Thoracic aorta (tissue), 2 donors: ENCODE measurements at regions not wholly inside any gene's neighbourhood (a gene's known extent, or its start where the extent isn't known, plus 50 kb on each side); places are given as distances from the start of the nearest gene placed in this dataset.

Source experiments
- ATAC-seq: fragments of 150-250 bp; one replicate; pipeline ENCODE4 v1.8.0; 2017; ENCODE audit warnings: low read depth; ENCODE audit not compliant: insufficient number of reproducible peaks, low FRiP score
- DNase-seq: peaks from one replicate; pipeline ENCODE4 v3.0.0-alpha.2; 2020; ENCODE audit warnings: low spot score
- H3K27ac ChIP-seq, 2 donors: fragments of 200-600 bp; sonication (generic); 1 replicate in 1 of 2; 2 replicates in 1 of 2; pipeline ENCODE4 v1.5.1; 2016; ENCODE audit warnings: mild to moderate bottlenecking in 2 of 2, moderate library complexity in 2 of 2
- H3K27me3 ChIP-seq: fragments of 200-600 bp; sonication (generic); replicated peaks from 2 replicates; pipeline ENCODE4 v1.6.0; 2016; ENCODE audit warnings: mild to moderate bottlenecking; ENCODE audit not compliant: insufficient read depth
- H3K36me3 ChIP-seq: fragments of 200-600 bp; sonication (generic); one replicate; pipeline ENCODE4 v1.5.1; 2016
- H3K4me1 ChIP-seq, 2 donors: fragments of 200-600 bp; sonication (generic); 1 replicate in 1 of 2; 2 replicates in 1 of 2; pipeline versions ENCODE4 v1.5.1 to v1.6.0; 2016; ENCODE audit warnings: low read depth in 2 of 2, mild to moderate bottlenecking in 1 of 2; ENCODE audit not compliant: control insufficient read depth in 1 of 2
- H3K4me3 ChIP-seq: fragments of 200-600 bp; sonication (generic); 2 replicates; pipeline ENCODE4 v1.5.1; 2016; ENCODE audit warnings: mild to moderate bottlenecking
- H3K9me3 ChIP-seq: fragments of 200-600 bp; sonication (generic); 2 replicates; pipeline ENCODE4 v1.5.1; 2016
- TF ChIP-seq, protein P1 (sequence below): fragments of 200-600 bp; sonication (generic); IDR thresholded peaks from one replicate; pipeline ENCODE4 v1.5.1; 2019; ENCODE audit warnings: antibody characterized with exemption

- TF ChIP-seq, protein P1, sequence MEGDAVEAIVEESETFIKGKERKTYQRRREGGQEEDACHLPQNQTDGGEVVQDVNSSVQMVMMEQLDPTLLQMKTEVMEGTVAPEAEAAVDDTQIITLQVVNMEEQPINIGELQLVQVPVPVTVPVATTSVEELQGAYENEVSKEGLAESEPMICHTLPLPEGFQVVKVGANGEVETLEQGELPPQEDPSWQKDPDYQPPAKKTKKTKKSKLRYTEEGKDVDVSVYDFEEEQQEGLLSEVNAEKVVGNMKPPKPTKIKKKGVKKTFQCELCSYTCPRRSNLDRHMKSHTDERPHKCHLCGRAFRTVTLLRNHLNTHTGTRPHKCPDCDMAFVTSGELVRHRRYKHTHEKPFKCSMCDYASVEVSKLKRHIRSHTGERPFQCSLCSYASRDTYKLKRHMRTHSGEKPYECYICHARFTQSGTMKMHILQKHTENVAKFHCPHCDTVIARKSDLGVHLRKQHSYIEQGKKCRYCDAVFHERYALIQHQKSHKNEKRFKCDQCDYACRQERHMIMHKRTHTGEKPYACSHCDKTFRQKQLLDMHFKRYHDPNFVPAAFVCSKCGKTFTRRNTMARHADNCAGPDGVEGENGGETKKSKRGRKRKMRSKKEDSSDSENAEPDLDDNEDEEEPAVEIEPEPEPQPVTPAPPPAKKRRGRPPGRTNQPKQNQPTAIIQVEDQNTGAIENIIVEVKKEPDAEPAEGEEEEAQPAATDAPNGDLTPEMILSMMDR = no peak
- ATAC-seq (no peak), DNase-seq (no peak)
- no peaks in the 10 kb centered on the region for H3K36me3 ChIP-seq
- no peaks in the 10 kb centered on the region for H3K9me3 ChIP-seq
- H3K4me3 ChIP-seq = no peak overlapping the region
- no peaks in the 10 kb centered on the region for H3K27me3 ChIP-seq
- H3K27ac ChIP-seq = no peak overlapping the region
- no peaks in the 10 kb centered on the region for H3K4me1 ChIP-seq
These were observed 67.9 kb upstream of the E2F3 start for GRCh38 chr6:20333721-20334269.

DNA sequence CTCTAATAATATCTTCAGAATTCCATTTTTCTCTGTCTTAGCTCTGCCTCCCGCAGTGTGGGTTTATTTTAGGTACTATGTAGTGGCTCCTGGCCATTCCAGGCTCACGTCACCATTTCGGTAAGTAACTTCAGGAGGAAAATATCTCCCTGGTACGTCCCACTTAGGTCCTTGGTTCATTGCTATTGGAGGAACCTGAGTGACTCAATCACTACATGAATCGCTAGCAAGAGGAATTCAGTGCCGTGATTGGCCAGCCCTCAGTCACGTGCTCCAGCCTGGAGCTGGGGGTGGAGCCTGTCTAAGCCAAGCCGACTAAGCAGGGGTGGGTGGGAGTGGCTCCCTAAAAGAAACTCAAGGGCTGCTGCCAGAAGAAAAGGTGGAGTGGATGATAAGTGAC, 67.3 kb upstream of the E2F3 start:
- TF ChIP-seq, protein P1 = no peak
- Histone ChIP-seq H3K4me3 (no peak overlapping the region), H3K36me3 (no peaks in the 10 kb centered on the region), H3K27me3 (no peaks in the 10 kb centered on the region), H3K27ac (no peak overlapping the region), H3K4me1 (no peaks in the 10 kb centered on the region), H3K9me3 (no peaks in the 10 kb centered on the region)
- DNase-seq = no peak
- ATAC-seq = no peak

DNA sequence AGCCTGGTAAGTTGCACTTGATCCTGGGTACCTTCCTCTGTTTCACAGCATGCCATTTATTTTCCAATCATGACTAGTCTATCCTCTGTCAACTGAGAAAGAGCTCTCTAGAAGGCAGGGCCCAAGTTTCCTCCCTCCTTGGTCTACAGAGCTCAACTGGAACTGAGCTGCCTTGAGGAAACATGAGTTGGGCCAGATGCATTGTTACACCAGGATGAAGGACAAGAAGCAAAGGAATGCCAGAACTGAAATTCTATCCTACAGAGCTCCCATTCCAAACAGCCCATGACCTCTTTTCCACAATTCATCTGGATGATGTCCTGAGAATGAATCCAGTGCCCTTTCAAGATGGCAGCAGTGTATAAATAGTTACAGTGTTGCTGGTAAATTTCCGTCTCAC, 66.7 kb upstream of the E2F3 start:
- Histone ChIP-seq H3K27ac (no peak overlapping the region), H3K4me1 (no peaks in the 10 kb centered on the region), H3K27me3 (no peaks in the 10 kb centered on the region), H3K36me3 (no peaks in the 10 kb centered on the region), H3K9me3 (no peaks in the 10 kb centered on the region), H3K4me3 (no peak overlapping the region)
- ATAC-seq = no peak
- TF ChIP-seq, protein P1 = no peak
- DNase-seq = no peak

DNA sequence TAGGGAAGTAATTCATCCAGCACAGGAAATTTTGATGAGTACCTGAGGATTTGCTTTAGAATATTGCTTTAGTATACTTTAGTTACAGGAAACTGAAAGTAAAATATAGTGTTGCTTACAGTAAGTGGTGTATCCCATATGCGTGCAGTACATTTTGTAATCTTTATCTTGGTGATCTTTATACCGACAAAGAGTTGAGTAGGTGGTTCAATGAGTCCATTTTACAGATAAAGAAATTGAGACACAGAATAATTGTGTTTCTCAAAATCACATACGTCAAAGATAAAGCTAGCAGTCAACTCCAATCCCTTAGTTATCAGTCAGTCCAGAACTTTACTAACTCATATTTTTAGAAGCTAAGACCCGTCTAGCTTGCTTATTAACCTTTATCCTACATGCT, 65.8 kb upstream of the E2F3 start:
- H3K4me3 ChIP-seq = no peak overlapping the region
- no peaks in the 10 kb centered on the region for H3K4me1 ChIP-seq
- no peaks in the 10 kb centered on the region for H3K9me3 ChIP-seq

DNA sequence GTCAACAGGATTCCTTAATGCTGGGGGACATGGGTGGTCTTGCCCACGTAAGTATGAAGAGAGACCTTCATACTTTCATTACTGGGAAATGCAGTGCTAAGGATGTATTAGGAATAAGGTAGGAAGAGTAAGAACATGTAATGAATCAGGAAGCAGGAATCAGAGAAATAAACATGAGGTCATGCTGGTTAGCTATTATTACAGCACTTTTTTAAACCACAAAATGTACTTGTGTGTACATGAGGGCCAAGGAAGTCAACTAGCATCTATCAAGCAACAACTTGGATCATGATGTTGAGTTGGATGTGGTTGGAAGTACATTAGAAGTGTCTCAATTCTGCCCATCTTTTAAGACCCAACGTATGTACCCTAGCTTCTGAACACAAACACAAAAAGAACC, 63.5 kb upstream of the E2F3 start:
- H3K9me3 ChIP-seq = no peaks in the 10 kb centered on the region
- H3K27ac ChIP-seq = no peak overlapping the region
- TF ChIP-seq, protein P1 = no peak
- H3K27me3 ChIP-seq = no peaks in the 10 kb centered on the region
- no peaks in the 10 kb centered on the region for H3K36me3 ChIP-seq
- no peak overlapping the region for H3K4me3 ChIP-seq
- ATAC-seq (no peak), DNase-seq (no peak)
- no peaks in the 10 kb centered on the region for H3K4me1 ChIP-seq

More for the DNA sequence above, 65.8 kb upstream of the E2F3 start:
- no peak overlapping the region for H3K27ac ChIP-seq
- H3K27me3 ChIP-seq = no peaks in the 10 kb centered on the region
- no peaks in the 10 kb centered on the region for H3K36me3 ChIP-seq
- ATAC-seq (no peak), DNase-seq (no peak)
- TF ChIP-seq, protein P1 = no peak
